ENCODE measurements at regions not wholly inside any gene's neighbourhood (a gene's known extent, or its start where the extent isn't known, plus 50 kb on each side); places are given as distances from the start of the nearest gene placed in this dataset.
"Not testable (repeated sequence)": the region's sequence is repeated elsewhere in the genome, so short reads cannot be mapped to it uniquely, and the experiment has no call there.

GRCh38 chr2:392926-393280 lies 105.0 kb upstream of the ALKAL2 start:
- no peak for DNase-seq

DNA sequence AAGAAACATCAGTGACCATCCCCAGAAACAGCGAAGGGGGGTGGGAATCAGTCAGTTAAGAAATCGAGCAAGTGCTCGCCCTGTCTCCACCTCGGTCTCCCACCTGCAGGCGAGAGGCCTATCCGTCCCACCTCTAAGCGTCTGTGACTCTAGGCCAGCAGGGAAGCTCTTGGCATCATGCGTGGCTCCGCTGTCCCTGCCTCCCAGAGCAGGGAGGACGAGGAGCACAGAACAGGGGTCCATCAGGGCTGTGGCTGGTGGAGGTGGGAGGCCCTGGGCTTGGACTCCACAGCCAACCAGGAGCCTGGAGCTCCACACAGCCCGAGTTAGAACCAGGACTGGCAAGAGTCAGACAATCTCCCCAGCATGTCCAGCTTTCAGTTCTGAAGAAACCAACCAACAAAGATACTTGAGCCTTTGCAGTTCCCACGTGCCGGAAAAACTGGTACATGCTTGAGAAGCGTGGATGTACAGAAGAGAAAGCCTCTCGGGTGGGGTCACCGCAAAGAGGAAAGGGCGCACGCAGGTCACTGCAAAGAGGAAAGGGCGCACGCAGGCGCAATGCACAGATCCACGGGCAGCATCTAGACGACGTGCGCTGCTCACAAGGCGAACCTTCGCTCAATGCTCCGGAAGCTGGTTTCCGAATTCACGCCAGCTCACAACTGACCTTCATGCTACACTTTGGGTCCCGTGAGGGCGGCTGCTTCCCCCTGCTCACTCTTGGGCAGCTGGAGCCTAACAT lies 104.5 kb upstream of the ALKAL2 start:
- DNase-seq = no peak

DNA sequence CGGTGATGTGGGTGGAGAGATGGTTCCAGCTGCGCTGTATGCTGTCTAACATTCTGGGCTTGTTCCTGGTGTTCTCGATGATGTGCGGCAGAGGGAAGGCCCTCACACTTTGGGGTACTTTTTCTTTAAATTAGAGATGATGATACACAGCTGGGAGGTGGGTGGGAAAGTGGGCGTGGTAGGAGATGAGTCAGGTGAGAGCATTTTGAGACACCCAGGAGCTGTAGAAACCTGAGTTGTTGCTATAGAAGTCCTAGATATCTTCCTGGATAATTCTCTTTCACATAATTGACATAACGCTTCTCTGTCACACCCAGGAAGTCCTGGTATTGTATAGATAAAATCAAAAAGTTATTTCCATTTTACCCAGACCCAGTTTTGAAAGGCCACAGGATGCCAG lies 103.8 kb upstream of the ALKAL2 start:
- no peak for DNase-seq

GRCh38 chr2:390959-391358 lies 103.1 kb upstream of the ALKAL2 start:
- DNase-seq = no peak

DNA sequence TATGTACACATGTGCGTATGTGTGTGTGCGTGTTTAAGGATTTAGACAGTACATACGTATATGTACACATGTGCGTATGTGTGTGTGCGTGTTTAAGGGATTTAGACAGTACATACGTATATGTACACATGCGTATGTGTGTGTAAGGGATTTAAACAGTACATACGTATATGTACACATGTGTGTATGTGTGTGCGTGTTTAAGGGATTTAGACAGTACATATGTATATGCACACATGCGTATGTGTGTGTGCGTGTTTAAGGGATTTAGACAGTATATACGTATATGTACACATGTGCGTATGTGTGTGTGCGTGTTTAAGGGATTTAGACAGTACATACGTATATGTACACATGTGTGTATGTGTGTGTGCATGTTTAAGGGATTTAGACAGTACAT lies 102.1 kb upstream of the ALKAL2 start:
- not testable (repeated sequence) for DNase-seq

- DNase-seq = not testable (repeated sequence)
These were observed 100.9 kb upstream of the ALKAL2 start for GRCh38 chr2:388752-389151.

DNA sequence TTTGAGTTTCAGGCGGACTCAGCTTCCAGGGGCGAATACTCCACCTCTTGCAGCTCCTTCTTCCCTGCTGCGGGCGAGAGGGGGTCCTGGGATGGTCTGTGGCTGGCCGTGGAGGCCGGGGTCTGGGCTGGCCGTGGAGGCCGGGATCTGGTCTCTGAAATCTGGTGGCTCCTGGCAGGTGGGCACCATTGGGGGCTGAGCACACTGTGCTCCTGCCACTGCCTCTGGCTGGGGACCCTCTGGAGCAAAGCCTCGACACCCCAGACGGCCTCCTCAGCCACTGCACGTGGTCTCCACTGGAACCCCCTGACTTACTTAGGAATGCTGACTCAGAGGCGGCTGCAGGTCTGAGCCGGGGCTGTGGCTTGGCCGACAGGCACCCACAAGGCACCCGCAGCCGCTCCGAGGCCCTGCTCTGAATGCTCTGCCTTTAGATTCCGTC lies 100.1 kb upstream of the ALKAL2 start:
- DNase-seq = no peak

DNA sequence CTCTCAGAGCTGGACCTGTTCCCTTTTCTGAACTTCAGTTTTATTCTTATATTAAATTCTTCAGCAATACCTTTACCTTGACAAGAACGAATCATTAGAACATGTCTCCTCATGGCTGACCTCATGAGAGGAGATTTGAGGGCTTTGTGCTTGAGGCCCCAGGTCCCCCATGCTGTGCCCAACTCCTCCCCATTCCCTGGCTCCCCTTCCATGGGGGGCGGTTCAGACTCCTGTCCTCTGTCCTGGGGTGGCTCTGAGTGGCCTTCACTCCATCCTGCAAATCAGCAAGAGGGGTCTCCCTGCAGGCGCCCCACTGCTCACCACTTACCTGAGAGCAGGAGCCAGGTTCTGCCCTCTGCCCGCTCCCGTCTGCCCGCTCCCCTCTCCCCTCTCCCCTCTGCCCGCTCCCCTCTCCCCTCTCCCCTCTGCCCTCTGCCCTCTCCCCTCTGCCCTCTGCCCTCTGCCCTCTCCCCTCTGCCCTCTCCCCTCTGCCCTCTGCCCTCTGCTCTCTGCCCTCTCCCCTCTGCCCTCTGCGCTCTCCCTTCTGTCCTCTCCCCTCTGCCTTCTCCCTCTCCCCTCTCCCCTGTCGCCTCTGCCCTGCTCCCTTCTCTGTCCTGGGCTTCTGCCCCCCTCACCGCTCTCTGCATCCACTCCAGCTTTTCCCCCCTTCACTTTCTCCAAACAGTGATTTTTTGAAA lies 98.7 kb upstream of the ALKAL2 start:
- DNase-seq = no peak

DNA sequence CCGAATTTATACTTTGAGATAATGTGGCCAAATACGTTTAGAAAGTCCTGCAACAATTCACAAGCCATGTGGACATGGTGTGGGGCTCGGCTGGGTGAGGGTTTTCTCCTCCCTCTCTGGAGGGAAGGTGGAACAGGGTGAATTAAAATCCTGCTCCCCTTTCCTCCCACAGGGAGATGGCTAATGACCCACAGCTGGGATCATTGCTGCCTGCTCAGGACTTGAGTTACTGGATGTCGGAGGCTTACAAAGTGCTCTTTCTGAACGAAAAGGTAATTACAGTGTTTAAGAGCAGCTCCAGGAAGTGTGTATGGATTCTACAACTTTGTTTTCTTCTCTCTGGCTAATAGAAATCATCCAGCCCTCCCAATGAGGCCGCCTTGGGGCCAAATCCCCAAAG lies 97.9 kb upstream of the ALKAL2 start:
- DNase-seq = no peak

DNA sequence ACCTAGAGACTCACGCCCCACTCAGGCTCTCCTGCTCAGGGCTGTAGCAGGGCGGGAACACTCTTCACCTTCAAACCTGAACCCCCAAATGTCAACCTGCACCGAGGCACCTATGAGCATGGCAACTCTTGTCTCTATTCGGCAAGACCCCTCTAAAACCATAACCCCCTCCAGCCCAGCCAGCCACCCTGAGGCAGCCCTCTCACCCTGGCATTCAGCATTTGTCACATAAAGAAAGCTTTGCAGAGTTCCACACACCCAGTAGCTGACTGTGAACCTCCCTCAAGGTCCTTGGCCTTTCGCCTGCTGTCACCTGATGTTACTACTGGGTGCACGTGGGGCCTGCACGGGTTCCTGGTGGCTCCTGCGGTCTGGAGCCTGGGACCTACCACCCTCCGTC lies 97.2 kb upstream of the ALKAL2 start:
- DNase-seq = no peak

DNA sequence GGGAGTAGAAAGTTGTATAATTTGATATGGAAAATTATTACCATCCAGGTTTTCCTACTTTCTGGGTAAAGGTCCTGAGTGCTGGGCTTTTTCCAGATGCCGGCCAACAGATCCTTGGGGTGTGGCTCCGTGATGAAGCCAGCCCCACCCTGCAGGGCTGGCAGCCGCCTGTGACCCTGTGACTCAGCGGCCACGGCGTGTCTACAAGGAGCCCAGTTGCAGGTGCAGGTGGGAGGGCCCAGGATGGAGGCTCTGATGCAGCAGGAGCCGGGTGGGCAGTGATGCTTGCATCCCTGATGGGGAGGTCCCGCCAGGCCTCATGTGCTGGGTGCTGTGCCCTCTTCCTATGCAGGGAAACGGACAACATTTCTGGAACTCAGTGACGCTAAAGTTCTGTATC lies 96.0 kb upstream of the ALKAL2 start:
- no peak for DNase-seq

DNA sequence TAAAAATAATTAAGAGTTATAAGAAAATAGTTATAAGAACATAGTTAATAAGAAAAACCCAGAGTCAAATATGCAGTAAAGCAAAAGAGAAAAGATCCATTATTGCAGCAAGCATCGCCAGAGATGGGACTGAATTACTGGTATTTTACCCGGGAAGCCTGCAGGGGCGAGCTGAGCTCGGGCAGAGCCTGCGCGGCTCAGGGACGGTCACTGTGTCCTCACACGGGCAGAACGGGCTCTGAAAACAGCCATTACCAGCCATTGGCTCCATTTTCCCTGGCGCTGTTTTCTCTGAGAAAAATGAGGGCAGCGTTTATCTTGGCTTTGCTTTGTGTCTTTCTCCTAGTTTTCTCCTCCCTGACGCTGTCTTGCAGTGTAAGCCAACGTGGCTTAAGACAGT lies 95.3 kb upstream of the ALKAL2 start:
- no peak for DNase-seq

- DNase-seq = no peak
These were observed 94.8 kb upstream of the ALKAL2 start for GRCh38 chr2:382728-383022.

GRCh38 chr2:381941-382727 lies 94.2 kb upstream of the ALKAL2 start:
- DNase-seq = no peak

GRCh38 chr2:381181-381580 lies 93.3 kb upstream of the ALKAL2 start:
- DNase-seq = no peak

- no peak for DNase-seq
These were observed 92.9 kb upstream of the ALKAL2 start for GRCh38 chr2:380772-381171.

- DNase-seq = no peak
These were observed 92.3 kb upstream of the ALKAL2 start for GRCh38 chr2:380221-380620.

DNA sequence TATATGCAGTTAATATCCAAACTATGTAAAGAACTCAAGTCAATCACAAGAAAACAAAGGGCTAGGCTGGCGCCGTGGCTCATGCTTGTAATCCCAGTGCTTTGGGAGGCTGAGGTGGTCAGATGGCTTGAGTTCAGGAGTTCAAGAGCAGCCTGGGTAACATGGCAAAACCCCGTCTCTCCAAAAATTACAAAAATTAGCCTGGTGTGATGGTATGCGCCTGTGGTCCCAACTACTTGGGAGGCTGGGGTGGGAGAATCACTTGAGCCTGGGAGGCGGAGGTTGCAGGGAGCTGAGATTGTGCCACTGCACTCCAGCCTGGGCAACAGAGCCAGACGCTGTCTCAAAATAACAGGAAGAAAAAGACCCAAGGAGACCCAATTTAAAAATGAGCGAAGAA lies 91.9 kb upstream of the ALKAL2 start:
- DNase-seq = no peak

- no peak for DNase-seq
These were observed 90.5 kb upstream of the ALKAL2 start for GRCh38 chr2:378364-378763.

GRCh38 chr2:377414-377813 lies 89.5 kb upstream of the ALKAL2 start:
- no peak for DNase-seq

- no peak for DNase-seq
These were observed 88.0 kb upstream of the ALKAL2 start for GRCh38 chr2:375956-376307.

DNA sequence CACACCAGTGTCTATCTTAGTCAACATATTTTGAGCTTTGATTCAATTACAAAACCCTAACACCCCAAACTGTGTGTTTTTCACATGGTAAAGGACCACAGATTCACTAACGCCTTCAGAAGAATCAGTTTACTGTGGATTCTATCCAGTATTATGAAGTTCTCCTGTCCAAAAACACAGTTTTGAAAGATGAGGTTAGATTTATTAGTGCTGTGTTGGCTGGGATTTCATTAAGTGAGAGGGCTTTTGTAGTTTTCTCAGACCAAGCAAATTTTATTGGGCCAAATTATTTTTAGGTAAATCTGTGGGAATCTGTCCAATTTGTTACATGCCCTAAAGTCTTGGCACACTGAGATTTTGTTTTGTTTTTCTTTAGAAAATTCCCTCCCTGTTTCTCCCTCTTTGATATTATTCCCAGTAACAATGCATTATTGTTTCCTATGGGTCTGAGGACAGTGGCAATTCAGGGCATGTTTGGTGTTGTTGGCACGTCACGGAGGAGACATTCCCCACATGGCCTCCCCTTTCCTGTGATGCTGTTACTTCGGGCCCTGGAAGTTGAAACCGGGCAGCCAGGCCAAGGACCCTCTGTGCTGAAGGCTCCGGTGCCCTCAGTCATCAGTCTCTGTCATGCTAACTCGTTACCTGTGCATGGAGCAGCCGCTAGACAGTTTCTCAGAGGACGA lies 87.5 kb upstream of the ALKAL2 start:
- no peak for DNase-seq

DNA sequence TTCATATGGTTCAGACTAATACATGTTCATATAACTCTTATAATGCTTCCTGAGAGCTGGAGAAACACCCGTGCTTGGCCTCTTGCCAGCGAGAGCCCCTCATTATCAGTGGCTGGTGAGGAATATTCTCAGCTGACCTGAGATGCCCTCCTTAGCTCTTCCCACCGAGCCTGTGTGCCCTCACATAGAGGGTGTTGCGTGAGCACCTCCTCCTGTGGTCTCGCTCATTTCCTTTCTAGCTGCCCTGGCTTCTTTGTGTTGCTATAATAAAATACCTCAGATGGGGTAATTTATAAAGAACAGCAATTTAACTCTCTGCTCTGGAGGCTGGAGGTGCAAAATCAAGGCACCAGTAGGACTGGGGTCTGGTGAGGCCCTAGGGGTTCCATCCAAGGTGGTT lies 80.5 kb upstream of the ALKAL2 start:
- DNase-seq = no peak

GRCh38 chr2:367246-367645 lies 79.4 kb upstream of the ALKAL2 start:
- DNase-seq = no peak

Data from NCI-H1048 (cell line).